ENCODE measurements at regions not wholly inside any gene's neighbourhood (a gene's known extent, or its start where the extent isn't known, plus 50 kb on each side); places are given as distances from the start of the nearest gene placed in this dataset.
A peak's percentile ranks its signal among the peaks of the same experiment; 100 is the strongest.
"Not testable (repeated sequence)": the region's sequence is repeated elsewhere in the genome, so short reads cannot be mapped to it uniquely, and the experiment has no call there.

- not testable (repeated sequence) for H3K23ac ChIP-seq (ENCODE audit: low read length); H2BK15ac ChIP-seq (replicated peaks; ENCODE audit: low read depth); DNase-seq; H2AK5ac ChIP-seq (ENCODE audit: low read length); H3K27ac ChIP-seq (ENCODE audit: low read depth, low read length); H2BK5ac ChIP-seq (ENCODE audit: low read length); H3K4ac ChIP-seq (ENCODE audit: low read depth, low read length); H3K79me1 ChIP-seq (ENCODE audit: low read length); H2BK120ac ChIP-seq (ENCODE audit: low read depth, low read length); H3K4me2 ChIP-seq (ENCODE audit: low read length); H3K36me3 ChIP-seq (ENCODE audit: control insufficient read depth, insufficient read depth, low read length); H3K4me3 ChIP-seq (ENCODE audit: low read length); H3K18ac ChIP-seq (ENCODE audit: low read length); H3K27me3 ChIP-seq (ENCODE audit: insufficient read depth, low read length, poor library complexity); H3K56ac ChIP-seq (ENCODE audit: low read length); H3K79me2 ChIP-seq (ENCODE audit: control insufficient read depth, insufficient read depth, low read length); H3K9ac ChIP-seq (ENCODE audit: low read length); H4K5ac ChIP-seq (ENCODE audit: low read length); H4K8ac ChIP-seq (ENCODE audit: low read depth, low read length); H3K4me1 ChIP-seq (ENCODE audit: control insufficient read depth, low read depth, low read length)
- no CpG with 5 or more reads among the region's 9 CpGs for WGBS (ENCODE audit: extremely low coverage, insufficient coverage, low lambda C conversion rate)
Measured at GRCh38 chr10:10074847-10075246, 942.8 kb upstream of the CELF2 start.

DNA sequence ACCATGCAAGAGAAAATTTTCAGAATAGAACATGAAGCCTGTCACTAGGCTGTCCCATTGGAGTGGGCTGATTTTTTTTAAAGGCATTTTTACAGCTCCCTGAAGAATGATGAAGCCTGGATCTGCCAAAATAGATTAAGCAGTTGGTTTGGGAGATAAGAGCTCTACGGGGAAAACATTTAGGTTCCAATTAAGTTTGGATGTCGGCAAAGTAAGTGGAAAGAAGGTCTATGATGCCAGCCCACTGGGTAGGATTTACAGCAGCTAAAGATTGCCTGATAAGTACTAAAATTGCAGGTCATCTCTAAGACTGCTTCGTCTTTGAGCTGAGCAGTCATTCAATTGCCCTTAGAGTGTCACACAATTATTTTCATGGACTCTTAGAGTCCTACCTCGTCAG lies 939.2 kb upstream of the CELF2 start:
- no peaks in the 10 kb centered on the region for H3K79me2 ChIP-seq (ENCODE audit: control insufficient read depth, insufficient read depth, low read length)
- DNase-seq: peak; percentile 4
- no peak overlapping the region for H2AK5ac ChIP-seq (ENCODE audit: low read length)
- no peak overlapping the region for H3K4me3 ChIP-seq (ENCODE audit: low read length)
- H3K4me2 ChIP-seq (ENCODE audit: low read length): no peak overlapping the region
- no peak overlapping the region for H3K4ac ChIP-seq (ENCODE audit: low read depth, low read length)
- H2BK5ac ChIP-seq (ENCODE audit: low read length): no peak overlapping the region
- WGBS (ENCODE audit: extremely low coverage, insufficient coverage, low lambda C conversion rate): no CpG with 5 or more reads among the region's 4 CpGs
- no peaks in the 10 kb centered on the region for H3K79me1 ChIP-seq (ENCODE audit: low read length)
- no peak overlapping the region for H3K9ac ChIP-seq (ENCODE audit: low read length)
- no peak overlapping the region for H4K5ac ChIP-seq (ENCODE audit: low read length)
- H2BK120ac ChIP-seq (ENCODE audit: low read depth, low read length): no peak overlapping the region
- H3K4me1 ChIP-seq (ENCODE audit: control insufficient read depth, low read depth, low read length): no peaks in the 10 kb centered on the region
- no peaks in the 10 kb centered on the region for H3K36me3 ChIP-seq (ENCODE audit: control insufficient read depth, insufficient read depth, low read length)
- H3K23ac ChIP-seq (ENCODE audit: low read length): no peak overlapping the region
- no peak overlapping the region for H4K8ac ChIP-seq (ENCODE audit: low read depth, low read length)
- H3K27me3 ChIP-seq (ENCODE audit: insufficient read depth, low read length, poor library complexity): no peaks in the 10 kb centered on the region
- H3K56ac ChIP-seq (ENCODE audit: low read length): no peak overlapping the region
- no peak overlapping the region for H3K27ac ChIP-seq (ENCODE audit: low read depth, low read length)
- no peak overlapping the region for H3K18ac ChIP-seq (ENCODE audit: low read length)
- H2BK15ac ChIP-seq (replicated peaks; ENCODE audit: low read depth): no peak overlapping the region

DNA sequence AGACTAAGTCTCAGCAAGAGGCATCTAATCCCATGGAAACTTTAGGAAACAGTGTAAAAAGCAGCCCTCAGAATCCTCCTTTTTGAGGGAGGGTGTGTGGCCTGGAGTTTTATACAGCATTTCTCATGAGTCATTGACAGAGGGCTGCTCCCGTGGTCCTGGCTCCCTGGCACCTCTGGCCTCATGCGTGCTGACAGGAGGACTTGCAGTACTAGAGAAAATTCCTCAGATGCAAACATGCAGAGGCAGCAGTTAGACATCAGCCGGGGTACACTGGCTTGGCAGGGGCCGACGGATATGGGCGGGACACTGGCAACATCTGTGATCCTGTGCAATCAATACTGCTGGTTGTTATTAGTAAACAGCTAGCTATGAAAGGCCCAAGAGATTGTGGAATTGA lies 925.1 kb upstream of the CELF2 start:
- H3K27me3 ChIP-seq (ENCODE audit: insufficient read depth, low read length, poor library complexity): no peaks in the 10 kb centered on the region
- H4K8ac ChIP-seq (ENCODE audit: low read depth, low read length): no peak overlapping the region
- no peak overlapping the region for H3K4me2 ChIP-seq (ENCODE audit: low read length)
- H3K4me3 ChIP-seq (ENCODE audit: low read length): no peak overlapping the region
- no peaks in the 10 kb centered on the region for H3K79me2 ChIP-seq (ENCODE audit: control insufficient read depth, insufficient read depth, low read length)
- no peaks in the 10 kb centered on the region for H3K79me1 ChIP-seq (ENCODE audit: low read length)
- H4K5ac ChIP-seq (ENCODE audit: low read length): no peak overlapping the region
- H2AK5ac ChIP-seq (ENCODE audit: low read length): no peak overlapping the region
- WGBS (ENCODE audit: extremely low coverage, insufficient coverage, low lambda C conversion rate): no CpG with 5 or more reads among the region's 6 CpGs
- no peak overlapping the region for H2BK120ac ChIP-seq (ENCODE audit: low read depth, low read length)
- H2BK15ac ChIP-seq (replicated peaks; ENCODE audit: low read depth): no peak overlapping the region
- H3K23ac ChIP-seq (ENCODE audit: low read length): no peak overlapping the region
- H2BK5ac ChIP-seq (ENCODE audit: low read length): no peak overlapping the region
- H3K27ac ChIP-seq (ENCODE audit: low read depth, low read length): no peak overlapping the region
- H3K36me3 ChIP-seq (ENCODE audit: control insufficient read depth, insufficient read depth, low read length): no peaks in the 10 kb centered on the region
- no peak overlapping the region for H3K9ac ChIP-seq (ENCODE audit: low read length)
- H3K4ac ChIP-seq (ENCODE audit: low read depth, low read length): no peak overlapping the region
- H3K18ac ChIP-seq (ENCODE audit: low read length): no peak overlapping the region
- no peaks in the 10 kb centered on the region for H3K4me1 ChIP-seq (ENCODE audit: control insufficient read depth, low read depth, low read length)
- H3K56ac ChIP-seq (ENCODE audit: low read length): no peak overlapping the region
- DNase-seq: peak; percentile 28

DNA sequence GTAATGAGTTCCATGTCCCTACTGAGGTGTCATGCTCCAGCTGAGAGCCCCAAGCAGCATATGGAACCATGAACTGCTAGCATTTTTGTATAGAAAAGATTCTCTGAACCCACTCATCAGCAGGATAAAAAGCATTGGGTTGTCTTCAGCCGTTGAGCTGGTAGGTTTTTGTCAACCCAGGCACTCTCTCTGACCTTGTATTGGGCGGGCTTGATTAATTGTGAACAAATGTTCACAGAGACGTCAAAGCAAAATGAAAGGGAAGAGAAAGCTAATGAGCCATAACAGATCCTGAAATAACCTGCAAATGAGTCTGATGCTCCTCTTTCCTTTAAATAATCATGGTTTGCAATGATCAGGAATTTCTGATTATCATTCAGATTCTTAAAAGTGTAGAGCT lies 924.7 kb upstream of the CELF2 start:
- H2AK5ac ChIP-seq (ENCODE audit: low read length): no peak overlapping the region
- H3K36me3 ChIP-seq (ENCODE audit: control insufficient read depth, insufficient read depth, low read length): no peaks in the 10 kb centered on the region
- no peaks in the 10 kb centered on the region for H3K79me1 ChIP-seq (ENCODE audit: low read length)
- H3K79me2 ChIP-seq (ENCODE audit: control insufficient read depth, insufficient read depth, low read length): no peaks in the 10 kb centered on the region
- no peak overlapping the region for H4K8ac ChIP-seq (ENCODE audit: low read depth, low read length)
- H4K5ac ChIP-seq (ENCODE audit: low read length): no peak overlapping the region
- H2BK15ac ChIP-seq (replicated peaks; ENCODE audit: low read depth): no peak overlapping the region
- no peak overlapping the region for H3K18ac ChIP-seq (ENCODE audit: low read length)
- no peaks in the 10 kb centered on the region for H3K4me1 ChIP-seq (ENCODE audit: control insufficient read depth, low read depth, low read length)
- H3K4me3 ChIP-seq (ENCODE audit: low read length): no peak overlapping the region
- no peak overlapping the region for H3K4ac ChIP-seq (ENCODE audit: low read depth, low read length)
- WGBS (ENCODE audit: extremely low coverage, insufficient coverage, low lambda C conversion rate): no CpG with 5 or more reads among the region's 3 CpGs
- no peak overlapping the region for H3K23ac ChIP-seq (ENCODE audit: low read length)
- no peak overlapping the region for H3K27ac ChIP-seq (ENCODE audit: low read depth, low read length)
- no peak overlapping the region for H3K9ac ChIP-seq (ENCODE audit: low read length)
- H3K56ac ChIP-seq (ENCODE audit: low read length): no peak overlapping the region
- H3K4me2 ChIP-seq (ENCODE audit: low read length): no peak overlapping the region
- H3K27me3 ChIP-seq (ENCODE audit: insufficient read depth, low read length, poor library complexity): no peaks in the 10 kb centered on the region
- H2BK5ac ChIP-seq (ENCODE audit: low read length): no peak overlapping the region
- no peak for DNase-seq
- no peak overlapping the region for H2BK120ac ChIP-seq (ENCODE audit: low read depth, low read length)

DNA sequence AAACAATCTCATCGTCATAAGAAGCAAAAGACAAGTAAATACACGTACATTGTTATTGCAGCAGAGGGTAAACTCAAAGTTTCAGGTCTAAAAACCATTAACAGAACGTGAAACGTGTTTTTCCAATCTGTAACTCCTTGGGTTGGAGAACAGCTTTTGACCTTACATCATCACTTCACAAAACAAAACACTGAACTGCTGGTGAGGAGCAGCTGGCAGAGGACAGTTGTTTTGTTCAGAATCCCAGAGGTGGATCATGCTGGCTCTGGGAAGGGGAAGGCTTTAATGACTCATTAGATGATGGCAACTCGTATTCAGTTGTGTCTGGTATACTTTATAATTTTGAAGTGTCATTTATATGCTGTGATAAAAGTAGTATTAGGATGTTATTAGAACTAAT lies 923.0 kb upstream of the CELF2 start:
- Histone ChIP-seq H2BK120ac (ENCODE audit: low read depth, low read length) (no peak overlapping the region), H3K4me2 (ENCODE audit: low read length) (no peak overlapping the region), H3K36me3 (ENCODE audit: control insufficient read depth, insufficient read depth, low read length) (no peaks in the 10 kb centered on the region), H2BK15ac (replicated peaks; ENCODE audit: low read depth) (no peak overlapping the region), H2AK5ac (ENCODE audit: low read length) (no peak overlapping the region), H3K4me1 (ENCODE audit: control insufficient read depth, low read depth, low read length) (no peaks in the 10 kb centered on the region), H3K4ac (ENCODE audit: low read depth, low read length) (no peak overlapping the region), H3K23ac (ENCODE audit: low read length) (no peak overlapping the region), H2BK5ac (ENCODE audit: low read length) (no peak overlapping the region), H3K79me2 (ENCODE audit: control insufficient read depth, insufficient read depth, low read length) (no peaks in the 10 kb centered on the region), H4K5ac (ENCODE audit: low read length) (no peak overlapping the region), H3K27ac (ENCODE audit: low read depth, low read length) (no peak overlapping the region), H3K56ac (ENCODE audit: low read length) (no peak overlapping the region), H3K79me1 (ENCODE audit: low read length) (no peaks in the 10 kb centered on the region), H3K27me3 (ENCODE audit: insufficient read depth, low read length, poor library complexity) (no peaks in the 10 kb centered on the region), H3K9ac (ENCODE audit: low read length) (no peak overlapping the region), H3K4me3 (ENCODE audit: low read length) (no peak overlapping the region), H3K18ac (ENCODE audit: low read length) (no peak overlapping the region), H4K8ac (ENCODE audit: low read depth, low read length) (no peak overlapping the region)
- no CpG with 5 or more reads among the region's 5 CpGs for WGBS (ENCODE audit: extremely low coverage, insufficient coverage, low lambda C conversion rate)
- DNase-seq: no peak

DNA sequence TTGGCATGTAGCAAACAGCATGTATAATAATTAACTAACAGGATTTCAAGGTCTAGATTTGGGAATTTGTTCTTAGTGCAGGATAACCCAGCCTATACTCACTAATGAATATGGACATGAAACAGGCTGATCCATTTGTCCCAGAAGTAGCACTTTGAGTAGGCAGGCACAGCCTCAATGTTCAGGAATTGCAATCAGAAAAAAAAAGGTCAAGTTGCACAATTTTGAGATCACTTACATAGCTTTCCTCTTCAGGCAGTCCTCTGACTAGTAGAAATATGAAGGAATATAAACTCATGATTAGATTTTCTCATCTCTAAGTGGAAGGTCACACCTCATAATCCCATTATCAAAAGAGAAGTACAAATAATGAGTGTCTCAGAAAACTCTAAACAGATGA lies 921.4 kb upstream of the CELF2 start:
- H3K23ac ChIP-seq (ENCODE audit: low read length): no peak overlapping the region
- H3K27ac ChIP-seq (ENCODE audit: low read depth, low read length): no peak overlapping the region
- H3K4me1 ChIP-seq (ENCODE audit: control insufficient read depth, low read depth, low read length): no peaks in the 10 kb centered on the region
- H3K79me1 ChIP-seq (ENCODE audit: low read length): no peaks in the 10 kb centered on the region
- H4K8ac ChIP-seq (ENCODE audit: low read depth, low read length): no peak overlapping the region
- H3K27me3 ChIP-seq (ENCODE audit: insufficient read depth, low read length, poor library complexity): no peaks in the 10 kb centered on the region
- H3K4me2 ChIP-seq (ENCODE audit: low read length): no peak overlapping the region
- H2BK5ac ChIP-seq (ENCODE audit: low read length): no peak overlapping the region
- no peaks in the 10 kb centered on the region for H3K79me2 ChIP-seq (ENCODE audit: control insufficient read depth, insufficient read depth, low read length)
- H3K18ac ChIP-seq (ENCODE audit: low read length): no peak overlapping the region
- no peak overlapping the region for H3K4ac ChIP-seq (ENCODE audit: low read depth, low read length)
- H2BK120ac ChIP-seq (ENCODE audit: low read depth, low read length): no peak overlapping the region
- H3K9ac ChIP-seq (ENCODE audit: low read length): no peak overlapping the region
- H3K36me3 ChIP-seq (ENCODE audit: control insufficient read depth, insufficient read depth, low read length): no peaks in the 10 kb centered on the region
- H2BK15ac ChIP-seq (replicated peaks; ENCODE audit: low read depth): no peak overlapping the region
- no peak overlapping the region for H3K56ac ChIP-seq (ENCODE audit: low read length)
- H3K4me3 ChIP-seq (ENCODE audit: low read length): no peak overlapping the region
- no peak overlapping the region for H4K5ac ChIP-seq (ENCODE audit: low read length)
- no peak overlapping the region for H2AK5ac ChIP-seq (ENCODE audit: low read length)
- DNase-seq: no peak

Measured in mesendoderm (in vitro differentiated cells).